ENCODE measurements at regions not wholly inside any gene's neighbourhood (a gene's known extent, or its start where the extent isn't known, plus 50 kb on each side); places are given as distances from the start of the nearest gene placed in this dataset.

- H3K27ac ChIP-seq (ENCODE audit: extremely low read depth, low read depth, low read length): no peak overlapping the region
- CTCF ChIA-PET: interaction anchor here (0.6 to 1.2 kb wide), 5 partner anchors 9 to 963 kb away, joined by 3 to 6 read pairs (median 4); no protein-coding TSS in a partner anchor
- H3K9me3 ChIP-seq (ENCODE audit: control insufficient read depth, insufficient read depth, low read depth, low read length): no peaks in the 10 kb centered on the region
- POLR2A ChIA-PET: interaction anchor here (0.6 kb wide), 1 partner anchor 162 kb away, joined by 3 read pairs; no protein-coding TSS in a partner anchor
- no peaks in the 10 kb centered on the region for H3K36me3 ChIP-seq (ENCODE audit: control insufficient read depth in 2 of 2, insufficient read depth in 1 of 2, low read length in 2 of 2)
- H3K4me1 ChIP-seq (ENCODE audit: control insufficient read depth, insufficient read depth, low read length): no peaks in the 10 kb centered on the region
- H3K4me3 ChIP-seq (ENCODE audit: low read depth, low read length): no peak overlapping the region
- TF ChIP-seq OVOL3 (tag by site-specific recombination; IDR thresholded peaks at IDR 0.05) (no peak), GLIS1 (tag by site-specific recombination; IDR thresholded peaks at IDR 0.05) (no peak), KLF7 (tag by site-specific recombination; IDR thresholded peaks at IDR 0.05; ENCODE audit: borderline replicate concordance) (no peak), ZNF658 (tag by site-specific recombination; IDR thresholded peaks at IDR 0.05) (no peak), ZFP37 (tag by site-specific recombination; IDR thresholded peaks at IDR 0.05) (no peak), ZFP69B (tag by site-specific recombination; IDR thresholded peaks at IDR 0.05) (no peak), ZNF335 (tag by site-specific recombination; conservative IDR thresholded peaks at IDR 0.05) (no peak), IKZF3 (tag by site-specific recombination; IDR thresholded peaks at IDR 0.05) (no peak), ZNF112 (tag by site-specific recombination; IDR thresholded peaks at IDR 0.05) (no peak), ZSCAN18 (tag by site-specific recombination; IDR thresholded peaks at IDR 0.05) (no peak), GFI1B (tag by site-specific recombination; IDR thresholded peaks at IDR 0.05) (no peak), ZNF488 (tag by site-specific recombination; IDR thresholded peaks at IDR 0.05) (no peak), TRIM28 (IDR thresholded peaks at IDR 0.05; ENCODE audit: borderline replicate concordance, low read length) (no peak), ZNF398 (tag by site-specific recombination; IDR thresholded peaks at IDR 0.05) (no peak), ZNF555 (tag by site-specific recombination; conservative IDR thresholded peaks at IDR 0.05) (no peak), ATF2 (tag by site-specific recombination; IDR thresholded peaks at IDR 0.05; ENCODE audit: low read depth) (no peak), ZNF549 (tag by site-specific recombination; IDR thresholded peaks at IDR 0.05) (no peak), ZNF610 (tag by site-specific recombination; IDR thresholded peaks at IDR 0.05; ENCODE audit: borderline replicate concordance) (no peak)
These were observed 141.1 kb upstream of the C9orf72 start for GRCh38 chr9:27714388-27714787.

- Histone ChIP-seq H3K4me1 (ENCODE audit: control insufficient read depth, insufficient read depth, low read length) (no peaks in the 10 kb centered on the region), H3K9me3 (ENCODE audit: control insufficient read depth, insufficient read depth, low read depth, low read length) (no peaks in the 10 kb centered on the region), H3K27ac (ENCODE audit: extremely low read depth, low read depth, low read length) (no peak overlapping the region), H3K4me3 (ENCODE audit: low read depth, low read length) (no peak overlapping the region), H3K36me3 (ENCODE audit: control insufficient read depth in 2 of 2, insufficient read depth in 1 of 2, low read length in 2 of 2) (no peaks in the 10 kb centered on the region)
- CTCF ChIA-PET: interaction anchor here (0.6 kb wide), 3 partner anchors 18 to 188 kb away, joined by 3 read pairs; no protein-coding TSS in a partner anchor
- POLR2A ChIA-PET: no interaction called here
- TF ChIP-seq SP3 (tag by site-specific recombination; IDR thresholded peaks at IDR 0.05) (no peak), ZNF121 (tag by site-specific recombination; IDR thresholded peaks at IDR 0.05) (no peak), ZNF571 (tag by site-specific recombination; IDR thresholded peaks at IDR 0.05) (no peak), EGR2 (tag by site-specific recombination; IDR thresholded peaks at IDR 0.05; ENCODE audit: low read depth) (no peak), ZNF544 (tag by site-specific recombination; IDR thresholded peaks at IDR 0.05) (no peak), ZNF624 (tag by site-specific recombination; IDR thresholded peaks at IDR 0.05) (no peak), PATZ1 (tag by site-specific recombination; IDR thresholded peaks at IDR 0.05) (no peak), PRDM1 (tag by site-specific recombination; IDR thresholded peaks at IDR 0.05) (no peak), ZNF623 (tag by site-specific recombination; IDR thresholded peaks at IDR 0.05) (no peak), ZNF26 (tag by site-specific recombination; IDR thresholded peaks at IDR 0.05) (no peak)
These were observed 142.4 kb upstream of the C9orf72 start for GRCh38 chr9:27715651-27716050.

All from HEK293 (cell line).